ENCODE measurements at regions not wholly inside any gene's neighbourhood (a gene's known extent, or its start where the extent isn't known, plus 50 kb on each side); places are given as distances from the start of the nearest gene placed in this dataset.

DNA sequence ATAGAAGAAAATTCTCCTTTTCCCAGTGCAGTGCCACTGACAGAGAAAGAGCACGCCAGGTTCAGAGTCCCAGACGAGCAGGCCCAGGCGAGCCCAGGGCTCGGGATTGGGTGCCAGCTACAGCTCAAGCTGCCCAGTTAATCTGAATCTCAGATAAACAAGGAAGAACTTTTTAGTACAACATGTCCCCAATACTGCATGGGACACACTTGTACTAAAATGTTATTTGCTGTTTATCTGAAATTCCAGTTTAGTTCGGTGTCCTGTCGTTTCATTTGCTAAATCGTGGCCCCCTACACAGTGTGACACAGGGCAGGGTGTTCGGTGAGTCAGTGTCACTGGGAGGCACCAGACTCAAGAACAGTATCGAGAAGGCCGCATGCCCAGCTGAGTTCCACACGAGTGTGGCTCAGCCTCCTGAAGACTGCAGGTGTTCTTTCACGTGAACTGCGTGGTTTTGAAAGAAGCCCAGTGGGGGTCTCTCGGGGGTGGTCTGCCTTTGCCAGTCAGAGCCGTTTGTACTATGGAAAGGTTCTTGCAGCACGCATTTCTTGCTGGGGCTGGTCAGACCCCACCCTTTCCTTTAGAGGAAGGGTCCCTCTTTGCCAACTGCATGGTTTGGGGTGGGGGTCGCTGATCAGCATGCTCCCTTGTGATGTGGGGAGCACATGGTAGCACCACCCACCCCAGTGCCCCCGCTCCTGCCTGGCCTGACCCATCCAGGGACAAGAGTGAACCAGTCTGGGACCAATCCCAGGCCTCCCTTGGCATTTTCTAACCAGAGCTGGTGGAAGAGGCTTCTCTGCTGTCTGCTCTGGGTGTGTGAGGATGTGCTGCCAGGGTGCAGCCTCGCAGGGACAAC lies 115.6 kb upstream of the B3GAT1 start (continued):
- TF ChIP-seq HINFP (tag; conservative IDR thresholded peaks at IDR 0.05; ENCODE audit: low read depth) (no peak), MCM7 (IDR thresholded peaks at IDR 0.05) (no peak), CEBPG (CRISPR knock-in tag; IDR thresholded peaks at IDR 0.05) (no peak), CEBPG (tag; conservative IDR thresholded peaks at IDR 0.05 in 1 of 2, IDR thresholded peaks at IDR 0.05 in 1 of 2) (no peak), HMG20B (CRISPR knock-in tag; IDR thresholded peaks at IDR 0.05) (no peak)

DNA sequence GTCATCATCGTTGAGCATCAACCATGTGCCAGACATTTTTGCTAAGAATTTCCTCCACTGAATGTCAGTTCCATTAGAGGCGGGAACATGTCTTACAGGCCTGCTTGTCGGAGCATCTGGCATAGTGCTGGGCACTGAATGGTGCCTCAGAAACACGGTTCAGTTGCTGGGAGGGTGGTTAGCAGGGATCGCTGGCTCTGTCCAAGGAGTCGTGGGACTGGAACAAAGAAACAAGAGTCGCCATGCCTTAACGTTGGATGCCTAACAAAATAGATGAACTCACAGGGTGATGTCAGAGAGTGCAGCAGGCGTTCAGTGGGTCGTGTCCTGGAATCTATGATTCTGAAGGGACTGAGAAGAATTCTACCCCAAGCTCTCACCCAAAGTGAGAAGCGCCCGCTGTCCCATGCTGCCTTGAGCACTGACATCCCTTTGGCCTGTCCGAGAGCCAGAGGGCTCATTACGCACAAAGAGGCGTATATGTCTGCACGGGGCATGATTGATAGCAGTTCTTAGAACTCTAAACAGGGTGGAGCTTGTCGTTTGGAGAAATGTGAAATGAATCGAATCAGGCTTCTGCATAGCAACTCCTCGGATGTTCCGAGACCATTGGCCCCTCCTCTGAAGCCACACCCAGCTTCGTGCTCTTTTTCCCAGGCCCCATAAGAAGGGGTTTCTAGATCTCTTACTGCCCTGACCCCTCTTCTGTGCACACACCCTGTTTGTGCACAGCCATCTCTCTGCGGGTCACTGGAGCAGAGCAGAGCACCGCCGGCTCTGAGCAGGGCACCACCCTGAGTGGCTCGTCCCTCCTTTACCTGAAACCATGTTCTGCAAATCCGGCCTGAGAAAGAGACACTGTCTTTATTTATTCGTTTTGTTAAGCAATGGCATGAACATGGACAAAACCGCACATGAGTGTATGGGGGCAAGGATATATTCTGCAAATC lies 113.1 kb upstream of the B3GAT1 start:
- H3K9me3 ChIP-seq (replicated peaks; ENCODE audit: control insufficient read depth, insufficient read depth, low read depth, low read length), result no peaks in the 10 kb centered on the region
- H3K36me3 ChIP-seq (ENCODE audit: control insufficient read depth, insufficient read depth, low read length), result no peaks in the 10 kb centered on the region
- H3K4me2 ChIP-seq (ENCODE audit: insufficient read depth, low read length), result no peak overlapping the region
- H3K27me3 ChIP-seq (ENCODE audit: control insufficient read depth in 2 of 2, insufficient read depth in 2 of 2, low read length in 2 of 2), result peaks cover 7 to 60% of the 10 kb centered on the region in 2 experiments; a peak in 3 of 5 replicates
- in situ Hi-C loops (cut with MboI), result no loop called here
- no peaks in the 10 kb centered on the region for H3K4me1 ChIP-seq (replicated peaks in 1 of 2; ENCODE audit: control insufficient read depth in 2 of 2, insufficient read depth in 2 of 2, low read length in 2 of 2)
- 3% methylated on average over 28 of the region's 28 CpGs for WGBS (ENCODE audit: insufficient coverage, low coverage, missing lambda C conversion rate)
- ChIA-PET POLR2A (interaction anchor here (0.7 kb wide), 2 partner anchors 12 to 71 kb away, joined by 3 to 4 read pairs; no protein-coding TSS in a partner anchor), CTCF (ENCODE audit: low intra/inter-chr PET ratio) (no interaction called here)
- no TSS peak for BruUV-seq (replicated peaks)
- H3K4me3 ChIP-seq, result no peak overlapping the region
- H3K9ac ChIP-seq (ENCODE audit: insufficient read depth in 1 of 2, low read depth in 2 of 2, low read length in 2 of 2), result no peak overlapping the region
- H3K79me2 ChIP-seq (ENCODE audit: control insufficient read depth, insufficient read depth, low read length), result no peaks in the 10 kb centered on the region
- H2AFZ ChIP-seq (ENCODE audit: low read depth, low read length), result no peak overlapping the region
- H4K20me1 ChIP-seq (replicated peaks; ENCODE audit: control insufficient read depth, insufficient read depth, low read length), result peaks cover 5% of the 10 kb centered on the region; the same call in 1 of the 2 replicates
- FAIRE-seq (no peak), ATAC-seq (peak; percentile 26; the same call in 1 of the 3 replicates), DNase-seq (ENCODE audit: extremely low read depth in 1 of 4, low spot score in 3 of 4) (no peak)
- H3K9me1 ChIP-seq (ENCODE audit: control insufficient read depth, insufficient read depth, low read length), result no peaks in the 10 kb centered on the region
- H3K27ac ChIP-seq (ENCODE audit: extremely low read depth, low read depth, low read length), result no peak overlapping the region
- intact Hi-C loops (cut with micrococcal nuclease), result no loop called here
- TF ChIP-seq KHSRP (IDR thresholded peaks at IDR 0.05) (no peak), ZNF280B (CRISPR knock-in tag; IDR thresholded peaks at IDR 0.05) (no peak), MEIS2 (IDR thresholded peaks at IDR 0.05; ENCODE audit: partially characterized antibody) (peak; percentile 72), CBFB (CRISPR knock-in tag; IDR thresholded peaks at IDR 0.05) (no peak)
- TF ChIP-seq, protein P1, sequence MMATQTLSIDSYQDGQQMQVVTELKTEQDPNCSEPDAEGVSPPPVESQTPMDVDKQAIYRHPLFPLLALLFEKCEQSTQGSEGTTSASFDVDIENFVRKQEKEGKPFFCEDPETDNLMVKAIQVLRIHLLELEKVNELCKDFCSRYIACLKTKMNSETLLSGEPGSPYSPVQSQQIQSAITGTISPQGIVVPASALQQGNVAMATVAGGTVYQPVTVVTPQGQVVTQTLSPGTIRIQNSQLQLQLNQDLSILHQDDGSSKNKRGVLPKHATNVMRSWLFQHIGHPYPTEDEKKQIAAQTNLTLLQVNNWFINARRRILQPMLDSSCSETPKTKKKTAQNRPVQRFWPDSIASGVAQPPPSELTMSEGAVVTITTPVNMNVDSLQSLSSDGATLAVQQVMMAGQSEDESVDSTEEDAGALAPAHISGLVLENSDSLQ (IDR thresholded peaks at IDR 0.05), result peak; percentile 63
